HL-60 (cell line): ENCODE measurements at regions not wholly inside any gene's neighbourhood (a gene's known extent, or its start where the extent isn't known, plus 50 kb on each side); places are given as distances from the start of the nearest gene placed in this dataset.

Experiments used
- DNase-seq, 2 experiments: peaks; one replicate each; pipeline ENCODE4 v3.0.0-alpha.2; 2010 to 2020; ENCODE audit warnings: low read depth in 1 of 2, low spot score in 1 of 2
- H3K27ac ChIP-seq: fragments of 250-450 bp; sonication (Bioruptor Pico); replicated peaks from 2 replicates; pipeline ENCODE4 v1.5.1; 2020; ENCODE audit warnings: mild to moderate bottlenecking, moderate library complexity
- H3K27me3 ChIP-seq: fragments of 250-450 bp; sonication (Bioruptor Pico); 2 replicates; pipeline ENCODE4 v1.5.1; 2021; ENCODE audit warnings: mild to moderate bottlenecking, moderate library complexity; ENCODE audit not compliant: insufficient read depth, poor library complexity, severe bottlenecking
- H3K4me3 ChIP-seq: replicated peaks from 2 replicates; pipeline ENCODE4 v1.5.1; 2011; ENCODE audit warnings: mild to moderate bottlenecking, control low read depth, low read length; ENCODE audit not compliant: insufficient read depth
- CTCF ChIP-seq: IDR thresholded peaks from one replicate; pipeline ENCODE4 v1.5.1; 2011; ENCODE audit warnings: low read length, control low read depth, inconsistent platforms; ENCODE audit not compliant: insufficient read depth
- GABPA ChIP-seq: IDR thresholded peaks from 2 replicates; pipeline ENCODE4 v1.6.1; 2012; ENCODE audit warnings: low read depth
- POLR2AphosphoS5 ChIP-seq: IDR thresholded peaks from 2 replicates; pipeline ENCODE4 v1.6.1; 2012; ENCODE audit warnings: low read depth
- REST ChIP-seq: IDR thresholded peaks from 2 replicates; pipeline ENCODE4 v1.6.1; 2012; ENCODE audit warnings: low read depth; ENCODE audit not compliant: insufficient replicate concordance
- SPI1 ChIP-seq: IDR thresholded peaks from 2 replicates; pipeline ENCODE4 v1.6.1; 2012; ENCODE audit warnings: low read depth, mild to moderate bottlenecking, borderline replicate concordance

GRCh38 chr10:21095494-21096055, 198.5 kb upstream of the NEBL start:
- DNase-seq: no peak
- no peak overlapping the region for H3K27ac ChIP-seq
- no peak for TF ChIP-seq CTCF
- TF ChIP-seq GABPA: no peak
- no peak for TF ChIP-seq SPI1
- TF ChIP-seq POLR2AphosphoS5: no peak
- no peak for TF ChIP-seq REST
- H3K4me3 ChIP-seq: no peak overlapping the region
- H3K27me3 ChIP-seq: no peaks in the 10 kb centered on the region

GRCh38 chr10:21095073-21095472, 198.0 kb upstream of the NEBL start:
- TF ChIP-seq POLR2AphosphoS5 (no peak), GABPA (no peak), CTCF (no peak), REST (no peak), SPI1 (no peak)

GRCh38 chr10:21092683-21093524, 195.8 kb upstream of the NEBL start:
- no peaks in the 10 kb centered on the region for H3K27me3 ChIP-seq
- no peak overlapping the region for H3K4me3 ChIP-seq
- TF ChIP-seq POLR2AphosphoS5 (no peak), CTCF (no peak), SPI1 (no peak), GABPA (no peak), REST (no peak)
- no peak overlapping the region for H3K27ac ChIP-seq
- no peak for DNase-seq

More at GRCh38 chr10:21095073-21095472, 198.0 kb upstream of the NEBL start:
- Histone ChIP-seq H3K4me3 (no peak overlapping the region), H3K27me3 (no peaks in the 10 kb centered on the region), H3K27ac (no peak overlapping the region)
- no peak for DNase-seq
